ENCODE measurements at regions not wholly inside any gene's neighbourhood (a gene's known extent, or its start where the extent isn't known, plus 50 kb on each side); places are given as distances from the start of the nearest gene placed in this dataset.
"Not testable (repeated sequence)": the region's sequence is repeated elsewhere in the genome, so short reads cannot be mapped to it uniquely, and the experiment has no call there.

DNA sequence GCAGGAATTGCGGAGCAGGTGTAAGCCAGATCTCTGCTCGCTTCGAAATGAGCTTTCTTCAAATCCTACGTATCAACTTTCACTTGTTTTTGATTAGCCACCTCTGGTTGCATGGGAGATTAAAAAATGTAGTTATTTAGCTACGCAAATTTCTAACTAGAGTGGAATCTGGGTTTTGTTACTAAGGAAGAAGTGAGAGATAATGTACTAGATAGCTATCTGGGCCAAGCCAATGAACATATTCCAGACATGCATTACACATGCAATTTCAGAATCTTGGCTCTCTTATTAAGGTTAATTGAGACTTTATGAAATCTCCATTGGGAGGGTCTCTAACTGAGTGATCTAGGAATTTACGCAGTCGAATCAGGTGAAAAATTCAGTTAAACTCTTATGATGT, 765.7 kb downstream of the DIPK2A start:
- no peak for DNase-seq
- H3K27ac Mint-ChIP-seq, result no peak overlapping the region
- ATAC-seq (ENCODE audit: low read depth), result no peak
- H3K27me3 Mint-ChIP-seq, result no peaks in the 10 kb centered on the region
- TF ChIP-seq, protein P1, sequence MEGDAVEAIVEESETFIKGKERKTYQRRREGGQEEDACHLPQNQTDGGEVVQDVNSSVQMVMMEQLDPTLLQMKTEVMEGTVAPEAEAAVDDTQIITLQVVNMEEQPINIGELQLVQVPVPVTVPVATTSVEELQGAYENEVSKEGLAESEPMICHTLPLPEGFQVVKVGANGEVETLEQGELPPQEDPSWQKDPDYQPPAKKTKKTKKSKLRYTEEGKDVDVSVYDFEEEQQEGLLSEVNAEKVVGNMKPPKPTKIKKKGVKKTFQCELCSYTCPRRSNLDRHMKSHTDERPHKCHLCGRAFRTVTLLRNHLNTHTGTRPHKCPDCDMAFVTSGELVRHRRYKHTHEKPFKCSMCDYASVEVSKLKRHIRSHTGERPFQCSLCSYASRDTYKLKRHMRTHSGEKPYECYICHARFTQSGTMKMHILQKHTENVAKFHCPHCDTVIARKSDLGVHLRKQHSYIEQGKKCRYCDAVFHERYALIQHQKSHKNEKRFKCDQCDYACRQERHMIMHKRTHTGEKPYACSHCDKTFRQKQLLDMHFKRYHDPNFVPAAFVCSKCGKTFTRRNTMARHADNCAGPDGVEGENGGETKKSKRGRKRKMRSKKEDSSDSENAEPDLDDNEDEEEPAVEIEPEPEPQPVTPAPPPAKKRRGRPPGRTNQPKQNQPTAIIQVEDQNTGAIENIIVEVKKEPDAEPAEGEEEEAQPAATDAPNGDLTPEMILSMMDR (IDR thresholded peaks at IDR 0.05), result no peak
- ChIA-PET POLR2A (no interaction called here), CTCF (no interaction called here)
- H3K36me3 Mint-ChIP-seq (ENCODE audit: low read depth), result no peaks in the 10 kb centered on the region
- H3K4me1 Mint-ChIP-seq, result no peaks in the 10 kb centered on the region
- H3K4me3 Mint-ChIP-seq, result no peak overlapping the region
- H3K9me3 Mint-ChIP-seq, result no peaks in the 10 kb centered on the region
- intact Hi-C loops (cut with micrococcal nuclease), result no loop called here

DNA sequence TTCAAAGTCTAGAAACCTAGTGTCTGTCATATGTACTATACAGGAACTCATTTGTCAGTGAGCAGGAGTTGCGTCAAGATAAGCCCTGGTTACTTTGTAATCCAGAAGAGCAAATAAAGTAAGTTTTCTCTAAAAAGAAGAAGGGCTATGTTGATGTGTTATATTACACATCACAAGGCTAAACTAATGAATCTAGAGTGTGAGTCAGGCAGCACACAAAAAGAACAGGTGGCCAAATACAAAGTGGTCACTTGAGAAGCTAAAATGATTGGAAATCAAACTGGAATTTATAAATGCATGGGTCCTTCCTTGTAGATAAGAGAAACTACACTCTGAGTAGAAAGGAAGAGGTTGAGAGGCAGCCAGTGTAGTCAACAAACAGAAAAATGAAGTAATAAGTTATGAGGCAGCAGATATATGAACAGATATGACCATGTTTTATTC, 771.6 kb downstream of the DIPK2A start:
- no peak for DNase-seq
- ChIA-PET POLR2A (no interaction called here), CTCF (no interaction called here)

DNA sequence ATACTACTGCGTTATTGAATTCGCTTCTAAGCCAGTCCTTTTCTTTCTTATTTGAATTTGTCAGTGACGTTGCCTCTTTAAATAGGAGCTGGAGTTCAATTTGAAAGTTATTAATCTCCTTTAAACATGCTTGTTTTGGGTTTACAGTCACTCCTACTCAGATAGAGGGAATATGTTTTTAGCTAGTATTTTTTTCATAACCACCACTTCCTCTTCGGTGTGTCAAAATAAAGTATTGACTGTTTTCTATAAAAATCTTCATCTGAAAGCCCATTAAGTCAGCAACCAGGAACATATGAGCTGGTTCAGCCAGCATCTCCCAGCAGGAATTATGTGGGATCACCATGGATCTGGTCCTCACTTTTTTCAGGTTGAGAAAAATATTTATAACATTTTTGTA, 772.9 kb downstream of the DIPK2A start:
- Mint-ChIP-seq H3K4me3 (no peak overlapping the region), H3K27ac (no peak overlapping the region), H3K36me3 (ENCODE audit: low read depth) (no peaks in the 10 kb centered on the region), H3K27me3 (no peaks in the 10 kb centered on the region), H3K9me3 (no peaks in the 10 kb centered on the region), H3K4me1 (no peaks in the 10 kb centered on the region)
- ChIA-PET CTCF (no interaction called here), POLR2A (no interaction called here)
- TF ChIP-seq, protein P1 (IDR thresholded peaks at IDR 0.05), result no peak
- intact Hi-C loops (cut with micrococcal nuclease), result no loop called here
- ATAC-seq (ENCODE audit: low read depth) (no peak), DNase-seq (no peak)

More for the DNA sequence above, 771.6 kb downstream of the DIPK2A start:
- no peaks in the 10 kb centered on the region for H3K36me3 Mint-ChIP-seq (ENCODE audit: low read depth)
- no peaks in the 10 kb centered on the region for H3K9me3 Mint-ChIP-seq
- ATAC-seq (ENCODE audit: low read depth), result no peak
- intact Hi-C loops (cut with micrococcal nuclease), result no loop called here
- H3K27me3 Mint-ChIP-seq, result no peaks in the 10 kb centered on the region
- no peak overlapping the region for H3K27ac Mint-ChIP-seq
- TF ChIP-seq, protein P1 (IDR thresholded peaks at IDR 0.05), result no peak
- no peaks in the 10 kb centered on the region for H3K4me1 Mint-ChIP-seq
- H3K4me3 Mint-ChIP-seq, result no peak overlapping the region

DNA sequence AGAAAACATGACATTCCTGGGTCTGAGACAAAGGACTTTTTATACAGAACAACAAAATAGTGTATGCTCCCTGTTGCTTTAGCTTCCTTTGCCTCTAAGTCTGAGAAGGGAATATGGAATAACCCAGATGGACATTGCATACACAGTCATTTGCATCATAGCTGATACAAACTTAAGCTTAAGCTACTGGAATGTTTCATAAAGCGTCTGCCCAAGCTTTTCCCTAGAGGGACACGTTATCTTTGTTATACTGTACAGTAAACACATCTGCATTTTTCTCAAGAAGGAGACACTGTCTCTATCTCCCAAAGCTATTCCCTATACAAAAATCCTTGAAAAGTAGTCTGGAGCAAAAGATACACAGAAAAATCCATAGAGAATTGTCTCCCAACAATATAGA, 775.0 kb downstream of the DIPK2A start:
- Mint-ChIP-seq H3K4me1 (no peaks in the 10 kb centered on the region), H3K4me3 (no peak overlapping the region), H3K27ac (no peak overlapping the region), H3K36me3 (ENCODE audit: low read depth) (no peaks in the 10 kb centered on the region), H3K9me3 (peaks cover 3% of the 10 kb centered on the region), H3K27me3 (no peaks in the 10 kb centered on the region)
- TF ChIP-seq, protein P1 (IDR thresholded peaks at IDR 0.05), result no peak
- ATAC-seq (ENCODE audit: low read depth) (no peak), DNase-seq (no peak)
- ChIA-PET CTCF (no interaction called here), POLR2A (no interaction called here)
- intact Hi-C loops (cut with micrococcal nuclease), result no loop called here

DNA sequence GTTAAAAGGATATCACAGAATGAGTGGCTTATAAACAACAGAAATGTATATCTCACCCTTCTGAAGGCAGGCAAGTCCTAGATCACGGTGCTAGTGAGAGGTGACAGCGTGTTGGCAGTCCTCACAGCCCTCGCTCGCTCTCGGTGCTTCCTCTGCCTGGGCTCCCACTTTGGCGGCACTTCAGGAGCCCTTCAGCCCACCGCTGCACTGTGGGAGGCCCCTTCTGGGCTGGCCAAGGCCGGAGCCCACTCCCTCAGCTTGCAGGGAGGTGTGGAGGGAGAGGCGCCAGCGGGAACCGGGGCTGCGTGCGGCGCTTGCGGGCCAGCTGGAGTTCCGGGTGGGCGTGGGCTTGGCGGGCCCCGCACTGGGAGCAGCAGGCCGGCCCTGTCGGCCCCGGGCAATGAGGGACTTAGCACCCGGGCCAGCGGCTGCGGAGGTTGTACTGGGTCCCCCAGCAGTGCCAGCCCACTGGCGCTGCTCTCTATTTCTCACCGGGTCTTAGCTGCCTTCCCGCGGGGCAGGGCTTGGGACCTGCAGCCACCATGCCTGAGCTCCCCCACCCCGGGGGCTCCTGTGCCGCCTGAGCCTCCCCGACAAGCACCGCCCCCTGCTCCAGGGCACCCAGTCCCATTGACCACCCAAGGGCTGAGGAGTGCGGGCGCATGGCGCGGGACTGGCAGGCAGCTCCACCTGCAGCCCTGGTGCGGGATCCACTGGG, 778.1 kb downstream of the DIPK2A start:
- H3K4me3 Mint-ChIP-seq; intact Hi-C loops (cut with micrococcal nuclease); POLR2A ChIA-PET: not testable (repeated sequence)

More for the DNA sequence above, 778.1 kb downstream of the DIPK2A start:
- ATAC-seq (ENCODE audit: low read depth); H3K36me3 Mint-ChIP-seq (ENCODE audit: low read depth); DNase-seq; H3K27ac Mint-ChIP-seq; H3K27me3 Mint-ChIP-seq; CTCF ChIA-PET; H3K4me1 Mint-ChIP-seq; H3K9me3 Mint-ChIP-seq: not testable (repeated sequence)

All from activated B cell treated with CpG ODN at 0.5 μM for 24 hours (primary cell).